Upper lobe of right lung (tissue), 1 donor: ENCODE measurements at regions not wholly inside any gene's neighbourhood (a gene's known extent, or its start where the extent isn't known, plus 50 kb on each side); places are given as distances from the start of the nearest gene placed in this dataset.

ENCODE experiments used
- ATAC-seq: fragments of 200-7000 bp; cut with Tn5 transposase; one replicate; pipeline ENCODE4 v1.9.1; 2020; ENCODE audit warnings: mild to moderate bottlenecking, moderate library complexity
- DNase-seq: peaks from one replicate; pipeline ENCODE4 v3.0.0-alpha.2; 2020
- H3K27ac ChIP-seq: fragments of 200-600 bp; one replicate; pipeline ENCODE4 v1.8.0; 2022
- H3K27me3 ChIP-seq: fragments of 200-600 bp; one replicate; pipeline ENCODE4 v1.8.0; 2022; ENCODE audit warnings: mild to moderate bottlenecking
- H3K36me3 ChIP-seq: fragments of 200-600 bp; one replicate; pipeline ENCODE4 v1.8.0; 2022
- H3K4me1 ChIP-seq: fragments of 200-600 bp; one replicate; pipeline ENCODE4 v1.8.0; 2022
- H3K4me3 ChIP-seq: fragments of 200-600 bp; one replicate; pipeline ENCODE4 v1.8.0; 2022; ENCODE audit warnings: mild to moderate bottlenecking
- H3K9me3 ChIP-seq: fragments of 200-600 bp; one replicate; pipeline ENCODE4 v1.8.0; 2022
- intact Hi-C: fragments of 100-400 bp; cut with DNase I; formaldehyde crosslinking; loops from one replicate; pipeline ENCODE4 v1.11.0; 2022
- TF ChIP-seq, protein P1 (sequence below): fragments of 200-600 bp; IDR thresholded peaks from one replicate; pipeline ENCODE4 v1.8.0; 2022; ENCODE audit warnings: antibody characterized with exemption
- donor health status: DM: no; HTN: yes; CAD: no; lungs with severe emphysema.

DNA sequence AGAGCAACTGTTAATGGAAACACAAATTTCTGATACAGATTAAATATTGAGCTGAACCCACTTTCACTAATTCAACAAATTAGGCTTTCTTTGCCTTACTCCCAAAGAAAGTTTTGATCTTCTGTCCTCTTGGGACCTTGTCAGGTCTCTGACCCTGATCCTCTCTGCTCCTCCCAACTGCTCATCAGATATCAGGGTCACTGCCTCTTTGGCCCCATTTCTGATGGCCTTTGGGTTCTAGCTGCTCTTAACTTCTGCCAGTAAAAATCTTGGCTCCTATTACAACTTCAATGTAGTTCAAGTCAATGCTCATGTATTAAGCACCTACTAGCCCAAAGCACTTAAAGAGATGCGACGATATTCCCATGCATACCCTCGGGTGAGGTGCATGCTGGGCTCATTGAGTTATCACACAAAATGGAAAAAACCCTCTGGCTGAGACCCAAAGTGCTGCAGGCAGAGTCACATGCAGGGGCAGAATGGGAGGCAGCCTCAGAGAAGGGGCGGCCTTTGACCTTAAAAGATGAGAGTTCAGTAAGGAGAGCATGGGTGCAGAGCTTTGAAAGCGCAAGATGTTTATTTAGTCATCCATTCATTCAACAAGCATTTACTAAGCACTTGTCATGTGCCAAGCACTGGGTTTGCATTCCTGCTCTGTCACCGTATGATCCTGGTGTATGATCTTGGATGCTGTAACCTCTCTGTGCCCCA is 183.4 kb downstream of the USP12 start:
- DNase-seq (no peak), ATAC-seq (peak; percentile 5)
- Histone ChIP-seq H3K4me3 (no peak overlapping the region), H3K36me3 (no peaks in the 10 kb centered on the region), H3K9me3 (no peaks in the 10 kb centered on the region), H3K27me3 (no peaks in the 10 kb centered on the region), H3K4me1 (peaks cover 13% of the 10 kb centered on the region), H3K27ac (no peak overlapping the region)
- intact Hi-C loops: loop anchor here (5.0 kb wide), 1 partner anchor 369 kb away; no protein-coding TSS in a partner anchor
- TF ChIP-seq, protein P1, sequence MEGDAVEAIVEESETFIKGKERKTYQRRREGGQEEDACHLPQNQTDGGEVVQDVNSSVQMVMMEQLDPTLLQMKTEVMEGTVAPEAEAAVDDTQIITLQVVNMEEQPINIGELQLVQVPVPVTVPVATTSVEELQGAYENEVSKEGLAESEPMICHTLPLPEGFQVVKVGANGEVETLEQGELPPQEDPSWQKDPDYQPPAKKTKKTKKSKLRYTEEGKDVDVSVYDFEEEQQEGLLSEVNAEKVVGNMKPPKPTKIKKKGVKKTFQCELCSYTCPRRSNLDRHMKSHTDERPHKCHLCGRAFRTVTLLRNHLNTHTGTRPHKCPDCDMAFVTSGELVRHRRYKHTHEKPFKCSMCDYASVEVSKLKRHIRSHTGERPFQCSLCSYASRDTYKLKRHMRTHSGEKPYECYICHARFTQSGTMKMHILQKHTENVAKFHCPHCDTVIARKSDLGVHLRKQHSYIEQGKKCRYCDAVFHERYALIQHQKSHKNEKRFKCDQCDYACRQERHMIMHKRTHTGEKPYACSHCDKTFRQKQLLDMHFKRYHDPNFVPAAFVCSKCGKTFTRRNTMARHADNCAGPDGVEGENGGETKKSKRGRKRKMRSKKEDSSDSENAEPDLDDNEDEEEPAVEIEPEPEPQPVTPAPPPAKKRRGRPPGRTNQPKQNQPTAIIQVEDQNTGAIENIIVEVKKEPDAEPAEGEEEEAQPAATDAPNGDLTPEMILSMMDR: no peak

DNA sequence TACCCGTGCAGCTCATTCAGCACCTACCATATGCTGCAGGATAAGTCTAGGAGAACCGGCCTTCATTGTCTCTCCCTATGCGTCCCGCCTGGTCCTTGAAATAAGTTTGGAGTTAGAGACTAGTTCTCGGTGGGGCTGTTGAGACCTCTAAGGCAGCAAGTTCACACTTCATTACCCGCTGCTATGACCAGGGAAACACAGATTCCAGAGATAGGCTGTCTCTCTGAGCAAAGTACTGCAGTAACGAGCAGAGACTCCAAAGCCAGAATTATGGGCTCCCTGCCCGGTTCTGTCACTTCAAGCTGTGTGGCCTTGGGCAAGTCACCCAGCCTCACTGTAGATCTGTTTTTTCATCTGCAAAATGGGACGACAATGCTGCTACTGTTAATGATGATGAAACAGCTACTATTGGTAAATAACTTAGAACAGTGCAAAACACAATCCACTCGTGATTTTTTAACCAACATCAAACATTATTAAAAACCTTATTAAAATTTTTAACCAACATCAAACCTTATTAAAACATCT is 184.1 kb downstream of the USP12 start:
- Histone ChIP-seq H3K4me3 (no peak overlapping the region), H3K36me3 (no peaks in the 10 kb centered on the region), H3K9me3 (no peaks in the 10 kb centered on the region), H3K27ac (no peak overlapping the region), H3K4me1 (peaks cover 15% of the 10 kb centered on the region), H3K27me3 (no peaks in the 10 kb centered on the region)
- no peak for ATAC-seq
- TF ChIP-seq, protein P1: no peak
- no peak for DNase-seq
- intact Hi-C loops: loop anchor here (5.0 kb wide), 1 partner anchor 370 kb away; no protein-coding TSS in a partner anchor

DNA sequence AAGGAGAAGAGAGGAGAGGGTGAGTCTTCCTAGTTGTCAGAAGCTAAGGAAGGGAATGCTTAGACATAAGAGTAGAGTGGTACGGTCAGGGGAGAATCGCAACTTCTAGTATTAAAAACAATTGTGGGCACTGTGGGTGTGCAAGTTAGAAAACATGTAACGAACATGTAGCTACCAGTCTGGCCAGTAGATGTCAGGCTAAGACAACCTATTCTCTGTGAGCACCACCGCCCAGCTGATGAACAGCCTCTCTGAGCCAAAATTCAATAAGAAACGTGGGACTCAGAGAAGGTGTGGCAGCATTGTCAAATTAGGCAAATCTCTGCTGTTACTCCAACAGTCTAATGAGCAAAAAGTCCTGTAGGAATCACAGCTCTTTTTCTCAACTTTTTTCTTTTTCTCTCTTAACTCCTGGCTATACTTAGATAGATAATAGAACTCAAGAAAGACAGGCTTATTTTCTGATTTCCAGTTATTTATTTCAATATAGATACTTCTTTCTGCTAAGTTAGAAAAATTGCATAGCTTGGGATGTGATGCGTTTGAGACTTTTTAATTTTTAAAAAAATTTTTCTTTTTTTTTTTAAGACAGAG is 186.2 kb downstream of the USP12 start:
- no peaks in the 10 kb centered on the region for H3K36me3 ChIP-seq
- intact Hi-C loops: loop anchor here (5.0 kb wide), 1 partner anchor 372 kb away; no protein-coding TSS in a partner anchor
- no peak overlapping the region for H3K27ac ChIP-seq
- H3K27me3 ChIP-seq: no peaks in the 10 kb centered on the region
- ATAC-seq: peak; percentile 83
- H3K4me1 ChIP-seq: peaks cover 12% of the 10 kb centered on the region
- no peaks in the 10 kb centered on the region for H3K9me3 ChIP-seq
- TF ChIP-seq, protein P1: peak; percentile 82
- DNase-seq: no peak
- H3K4me3 ChIP-seq: no peak overlapping the region

DNA sequence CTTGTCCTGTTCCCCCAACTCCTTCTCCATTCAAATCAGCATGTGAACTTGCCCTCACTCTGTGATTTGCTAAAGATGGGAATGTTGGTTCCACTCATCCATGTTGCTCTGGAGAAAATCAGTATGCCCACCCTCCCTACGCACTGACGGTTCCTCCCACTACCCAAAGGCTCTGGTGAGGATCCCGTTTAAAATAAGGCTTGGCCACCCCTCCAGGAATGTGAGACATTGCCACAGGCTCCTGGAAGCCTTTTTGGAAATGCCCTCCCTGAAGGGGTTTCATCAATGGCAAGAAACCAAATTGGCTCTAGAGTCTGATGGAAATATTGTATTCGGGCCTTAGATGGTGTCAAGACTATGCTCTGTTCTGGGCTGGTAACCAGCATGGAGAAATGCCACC is 187.3 kb downstream of the USP12 start:
- H3K27me3 ChIP-seq: no peaks in the 10 kb centered on the region
- intact Hi-C loops: no loop called here
- H3K9me3 ChIP-seq: no peaks in the 10 kb centered on the region
- H3K27ac ChIP-seq: peak overlapping the region; percentile 63
- H3K4me3 ChIP-seq: no peak overlapping the region
- peaks cover 12% of the 10 kb centered on the region for H3K4me1 ChIP-seq
- no peak for DNase-seq
- no peak for ATAC-seq
- TF ChIP-seq, protein P1: no peak
- no peaks in the 10 kb centered on the region for H3K36me3 ChIP-seq

DNA sequence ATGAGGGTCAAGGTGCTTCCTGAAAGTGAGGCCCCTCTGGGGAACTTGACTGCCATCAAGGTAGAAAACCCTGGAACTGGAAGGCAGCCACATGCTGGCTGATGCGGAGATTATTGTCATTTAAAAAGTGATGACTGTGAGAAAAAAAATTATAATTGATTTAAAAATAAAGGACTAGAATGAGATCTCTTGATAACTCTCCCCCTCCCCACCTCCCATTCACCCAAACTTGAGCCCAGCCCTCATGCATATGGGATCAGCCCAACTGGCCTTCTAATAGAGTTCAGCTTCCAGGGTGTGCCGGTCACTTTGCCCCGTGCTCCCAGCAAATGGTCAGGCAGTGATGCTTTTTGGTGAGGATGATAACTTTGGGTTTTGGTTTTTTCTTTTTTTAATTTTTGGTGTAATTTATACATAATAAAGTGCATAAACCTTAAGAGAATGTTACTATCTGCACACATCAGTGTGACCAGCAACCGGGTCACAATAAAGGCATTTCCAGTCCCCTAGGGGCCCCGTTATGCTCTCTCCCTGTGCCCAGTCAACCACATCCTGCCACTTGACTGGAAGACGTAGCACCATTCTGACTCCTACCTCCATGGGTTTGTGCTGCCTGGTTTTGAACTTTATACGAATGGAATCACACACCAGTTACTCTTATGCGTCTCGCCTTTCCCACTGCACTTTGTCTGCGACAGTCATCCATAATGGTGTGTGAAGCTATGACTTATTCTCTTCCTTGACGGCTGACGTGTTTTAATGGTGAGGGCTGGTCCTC is 187.9 kb downstream of the USP12 start:
- ATAC-seq: no peak
- Histone ChIP-seq H3K4me1 (peaks cover 12% of the 10 kb centered on the region), H3K4me3 (no peak overlapping the region), H3K36me3 (no peaks in the 10 kb centered on the region), H3K27me3 (no peaks in the 10 kb centered on the region), H3K27ac (peak overlapping the region; percentile 63), H3K9me3 (no peaks in the 10 kb centered on the region)
- intact Hi-C loops: no loop called here
- TF ChIP-seq, protein P1: no peak
- no peak for DNase-seq
